GM21786 (cell line): ENCODE measurements at regions not wholly inside any gene's neighbourhood (a gene's known extent, or its start where the extent isn't known, plus 50 kb on each side); places are given as distances from the start of the nearest gene placed in this dataset.
"Not testable (repeated sequence)": the region's sequence is repeated elsewhere in the genome, so short reads cannot be mapped to it uniquely, and the experiment has no call there.

Experiments
- ATAC-seq: cut with Tn5 transposase; IDR thresholded peaks from one replicate; pipeline ENCODE4 v1.9.1; 2021; ENCODE audit not compliant: unreplicated experiment

- ATAC-seq, result no peak
These were observed 529.8 kb downstream of the DMRTA1 start for GRCh38 chr9:22976454-22976853.

GRCh38 chr9:22980429-22980828 is 533.8 kb downstream of the DMRTA1 start:
- not testable (repeated sequence) for ATAC-seq

GRCh38 chr9:22986556-22986955 is 539.9 kb downstream of the DMRTA1 start:
- no peak for ATAC-seq

- no peak for ATAC-seq
These were observed 543.7 kb downstream of the DMRTA1 start for GRCh38 chr9:22990349-22990748.

- ATAC-seq, result no peak
These were observed 546.2 kb downstream of the DMRTA1 start for GRCh38 chr9:22992780-22993179.

- ATAC-seq, result no peak
These were observed 551.3 kb downstream of the DMRTA1 start for GRCh38 chr9:22997923-22998322.

- no peak for ATAC-seq
These were observed 558.5 kb downstream of the DMRTA1 start for GRCh38 chr9:23005156-23005555.

- no peak for ATAC-seq
These were observed 559.5 kb downstream of the DMRTA1 start for GRCh38 chr9:23006127-23006526.

GRCh38 chr9:23011669-23012068 is 565.0 kb downstream of the DMRTA1 start:
- ATAC-seq, result no peak

- no peak for ATAC-seq
These were observed 568.9 kb downstream of the DMRTA1 start for GRCh38 chr9:23015557-23015956.

- ATAC-seq, result no peak
These were observed 589.8 kb downstream of the DMRTA1 start for GRCh38 chr9:23036416-23036815.

GRCh38 chr9:23039402-23039801 is 592.8 kb downstream of the DMRTA1 start:
- no peak for ATAC-seq

- no peak for ATAC-seq
These were observed 594.8 kb downstream of the DMRTA1 start for GRCh38 chr9:23041466-23041865.

- ATAC-seq, result no peak
These were observed 597.9 kb downstream of the DMRTA1 start for GRCh38 chr9:23044549-23044948.

- ATAC-seq, result not testable (repeated sequence)
These were observed 599.4 kb downstream of the DMRTA1 start for GRCh38 chr9:23046026-23046425.

- ATAC-seq, result no peak
These were observed 603.9 kb downstream of the DMRTA1 start for GRCh38 chr9:23050548-23050947.

GRCh38 chr9:23073136-23073535 is 626.5 kb downstream of the DMRTA1 start:
- ATAC-seq, result no peak

GRCh38 chr9:23079798-23080197 is 633.2 kb downstream of the DMRTA1 start:
- no peak for ATAC-seq

- ATAC-seq, result no peak
These were observed 634.8 kb downstream of the DMRTA1 start for GRCh38 chr9:23081377-23081776.

GRCh38 chr9:23088932-23089364 is 642.3 kb downstream of the DMRTA1 start:
- ATAC-seq, result no peak

GRCh38 chr9:23117616-23118015 is 671.0 kb downstream of the DMRTA1 start:
- no peak for ATAC-seq

GRCh38 chr9:23120630-23121029 is 674.0 kb downstream of the DMRTA1 start:
- ATAC-seq, result no peak

GRCh38 chr9:23123048-23123632 is 676.5 kb downstream of the DMRTA1 start:
- no peak for ATAC-seq
